ENCODE measurements at regions not wholly inside any gene's neighbourhood (a gene's known extent, or its start where the extent isn't known, plus 50 kb on each side); places are given as distances from the start of the nearest gene placed in this dataset.
"Not testable (repeated sequence)": the region's sequence is repeated elsewhere in the genome, so short reads cannot be mapped to it uniquely, and the experiment has no call there.

- peak; percentile 64 for DNase-seq (ENCODE audit: low spot score)
These were observed 133.4 kb downstream of the MACC1 start for GRCh38 chr7:20083781-20084180.

- DNase-seq (ENCODE audit: low spot score): peak; percentile 50
These were observed 138.1 kb downstream of the MACC1 start for GRCh38 chr7:20079080-20079479.

GRCh38 chr7:20076835-20077234, 140.3 kb downstream of the MACC1 start:
- no peak for DNase-seq (ENCODE audit: low spot score)

- peak; percentile 71 for DNase-seq (ENCODE audit: low spot score)
These were observed 141.0 kb downstream of the MACC1 start for GRCh38 chr7:20075992-20076820.

GRCh38 chr7:20075440-20075839, 141.7 kb downstream of the MACC1 start:
- DNase-seq (ENCODE audit: low spot score): no peak

- DNase-seq (ENCODE audit: low spot score): not testable (repeated sequence)
These were observed 149.2 kb downstream of the MACC1 start for GRCh38 chr7:20068004-20068403.

GRCh38 chr7:20064974-20065862, 152.0 kb downstream of the MACC1 start:
- DNase-seq (ENCODE audit: low spot score): peak; percentile 74

- no peak for DNase-seq (ENCODE audit: low spot score)
These were observed 152.8 kb downstream of the MACC1 start for GRCh38 chr7:20064181-20064970.

GRCh38 chr7:20063644-20064043, 153.5 kb downstream of the MACC1 start:
- DNase-seq (ENCODE audit: low spot score): no peak

- DNase-seq (ENCODE audit: low spot score): no peak
These were observed 154.3 kb downstream of the MACC1 start for GRCh38 chr7:20062932-20063331.

- no peak for DNase-seq (ENCODE audit: low spot score)
These were observed 163.7 kb downstream of the MACC1 start for GRCh38 chr7:20053334-20054104.

- no peak for DNase-seq (ENCODE audit: low spot score)
These were observed 166.8 kb downstream of the MACC1 start for GRCh38 chr7:20050241-20050966.

GRCh38 chr7:20038676-20039075, 178.5 kb downstream of the MACC1 start:
- DNase-seq (ENCODE audit: low spot score): no peak

- DNase-seq (ENCODE audit: low spot score): no peak
These were observed 181.8 kb downstream of the MACC1 start for GRCh38 chr7:20035279-20035875.

- DNase-seq (ENCODE audit: low spot score): no peak
These were observed 183.4 kb downstream of the MACC1 start for GRCh38 chr7:20033621-20034400.

GRCh38 chr7:20032741-20033140, 184.4 kb downstream of the MACC1 start:
- no peak for DNase-seq (ENCODE audit: low spot score)

GRCh38 chr7:20030915-20031362, 186.2 kb downstream of the MACC1 start:
- DNase-seq (ENCODE audit: low spot score): no peak

- no peak for DNase-seq (ENCODE audit: low spot score)
These were observed 186.8 kb downstream of the MACC1 start for GRCh38 chr7:20030417-20030816.

- DNase-seq (ENCODE audit: low spot score): no peak
These were observed 190.4 kb downstream of the MACC1 start for GRCh38 chr7:20026762-20027161.
